ENCODE measurements at regions not wholly inside any gene's neighbourhood (a gene's known extent, or its start where the extent isn't known, plus 50 kb on each side); places are given as distances from the start of the nearest gene placed in this dataset.

- Histone ChIP-seq H3K27me3 (ENCODE audit: control insufficient read depth, insufficient read depth) (no peaks in the 10 kb centered on the region), H3K9me3 (ENCODE audit: control insufficient read depth, low read length) (no peaks in the 10 kb centered on the region), H3K4me1 (ENCODE audit: control insufficient read depth, insufficient read depth, low read length) (peaks cover 3% of the 10 kb centered on the region), H3K27ac (ENCODE audit: low read length) (no peak overlapping the region), H3K4me3 (ENCODE audit: low read length) (no peak overlapping the region)
- ATAC-seq (no peak), DNase-seq (no peak)
- intact Hi-C loops (cut with DNase I), result no loop called here
- 66% methylated on average over 8 of the region's 8 CpGs for WGBS
Measured at GRCh38 chr1:228871314-228872061, 136.2 kb downstream of the RHOU start.

GRCh38 chr1:228872080-228872479 lies 136.8 kb downstream of the RHOU start:
- Histone ChIP-seq H3K9me3 (ENCODE audit: control insufficient read depth, low read length) (no peaks in the 10 kb centered on the region), H3K27ac (ENCODE audit: low read length) (no peak overlapping the region), H3K4me1 (ENCODE audit: control insufficient read depth, insufficient read depth, low read length) (peaks cover 3% of the 10 kb centered on the region), H3K27me3 (ENCODE audit: control insufficient read depth, insufficient read depth) (no peaks in the 10 kb centered on the region), H3K4me3 (ENCODE audit: low read length) (no peak overlapping the region)
- ATAC-seq, result no peak
- DNase-seq, result no peak
- WGBS, result 72% methylated on average over 7 of the region's 7 CpGs
- intact Hi-C loops (cut with DNase I), result no loop called here

- no peak for DNase-seq
- Histone ChIP-seq H3K4me1 (ENCODE audit: control insufficient read depth, insufficient read depth, low read length) (peaks cover 3% of the 10 kb centered on the region), H3K4me3 (ENCODE audit: low read length) (no peak overlapping the region), H3K27ac (ENCODE audit: low read length) (no peak overlapping the region), H3K27me3 (ENCODE audit: control insufficient read depth, insufficient read depth) (no peaks in the 10 kb centered on the region), H3K9me3 (ENCODE audit: control insufficient read depth, low read length) (no peaks in the 10 kb centered on the region)
- ATAC-seq, result no peak
- WGBS, result 83% methylated on average over 3 of the region's 3 CpGs
- intact Hi-C loops (cut with DNase I), result no loop called here
Measured at GRCh38 chr1:228873709-228874108, 138.4 kb downstream of the RHOU start.

- 70% methylated on average over 3 of the region's 3 CpGs for WGBS
Measured at GRCh38 chr1:228875741-228876140, 140.5 kb downstream of the RHOU start.

GRCh38 chr1:228876187-228876586 lies 140.9 kb downstream of the RHOU start:
- Histone ChIP-seq H3K27me3 (ENCODE audit: control insufficient read depth, insufficient read depth) (no peaks in the 10 kb centered on the region), H3K4me1 (ENCODE audit: control insufficient read depth, insufficient read depth, low read length) (peaks cover 3% of the 10 kb centered on the region), H3K4me3 (ENCODE audit: low read length) (no peak overlapping the region), H3K27ac (ENCODE audit: low read length) (no peak overlapping the region), H3K9me3 (ENCODE audit: control insufficient read depth, low read length) (no peaks in the 10 kb centered on the region)
- 54% methylated on average over 4 of the region's 4 CpGs for WGBS
- intact Hi-C loops (cut with DNase I), result no loop called here
- ATAC-seq (peak; percentile 20 to 50), DNase-seq (no peak)

More at GRCh38 chr1:228875741-228876140, 140.5 kb downstream of the RHOU start:
- peak; percentile 54 for ATAC-seq
- H3K4me3 ChIP-seq (ENCODE audit: low read length), result no peak overlapping the region
- H3K27me3 ChIP-seq (ENCODE audit: control insufficient read depth, insufficient read depth), result no peaks in the 10 kb centered on the region
- no peaks in the 10 kb centered on the region for H3K9me3 ChIP-seq (ENCODE audit: control insufficient read depth, low read length)
- H3K27ac ChIP-seq (ENCODE audit: low read length), result no peak overlapping the region
- DNase-seq, result peak in 1 of 3 donors; percentile 63
- intact Hi-C loops (cut with DNase I), result no loop called here
- peaks cover 3% of the 10 kb centered on the region for H3K4me1 ChIP-seq (ENCODE audit: control insufficient read depth, insufficient read depth, low read length)

GRCh38 chr1:228879164-228879563 lies 143.9 kb downstream of the RHOU start:
- Histone ChIP-seq H3K27ac (ENCODE audit: low read length) (no peak overlapping the region), H3K4me3 (ENCODE audit: low read length) (no peak overlapping the region), H3K9me3 (ENCODE audit: control insufficient read depth, low read length) (peaks cover 1% of the 10 kb centered on the region), H3K4me1 (ENCODE audit: control insufficient read depth, insufficient read depth, low read length) (peaks cover 3% of the 10 kb centered on the region), H3K27me3 (ENCODE audit: control insufficient read depth, insufficient read depth) (no peaks in the 10 kb centered on the region)
- DNase-seq, result no peak
- intact Hi-C loops (cut with DNase I), result no loop called here
- no peak for ATAC-seq
- 95% methylated on average over 2 of the region's 2 CpGs for WGBS

- peaks cover 3% of the 10 kb centered on the region for H3K9me3 ChIP-seq (ENCODE audit: control insufficient read depth, low read length)
- intact Hi-C loops (cut with DNase I), result no loop called here
- WGBS, result 86% methylated on average over 4 of the region's 4 CpGs
- H3K27ac ChIP-seq (ENCODE audit: low read length), result no peak overlapping the region
- DNase-seq (no peak), ATAC-seq (no peak)
- no peaks in the 10 kb centered on the region for H3K4me1 ChIP-seq (ENCODE audit: control insufficient read depth, insufficient read depth, low read length)
- no peak overlapping the region for H3K4me3 ChIP-seq (ENCODE audit: low read length)
- no peaks in the 10 kb centered on the region for H3K27me3 ChIP-seq (ENCODE audit: control insufficient read depth, insufficient read depth)
Measured at GRCh38 chr1:228882041-228882770, 146.9 kb downstream of the RHOU start.

GRCh38 chr1:228882771-228883450 lies 147.6 kb downstream of the RHOU start:
- Histone ChIP-seq H3K27me3 (ENCODE audit: control insufficient read depth, insufficient read depth) (no peaks in the 10 kb centered on the region), H3K27ac (ENCODE audit: low read length) (no peak overlapping the region), H3K4me1 (ENCODE audit: control insufficient read depth, insufficient read depth, low read length) (no peaks in the 10 kb centered on the region), H3K9me3 (ENCODE audit: control insufficient read depth, low read length) (peaks cover 3% of the 10 kb centered on the region), H3K4me3 (ENCODE audit: low read length) (no peak overlapping the region)
- intact Hi-C loops (cut with DNase I), result no loop called here
- ATAC-seq (no peak), DNase-seq (no peak)
- 89% methylated on average over 4 of the region's 4 CpGs for WGBS

GRCh38 chr1:228883535-228883934 lies 148.3 kb downstream of the RHOU start:
- H3K27ac ChIP-seq (ENCODE audit: low read length), result no peak overlapping the region
- WGBS, result 95% methylated on average over 2 of the region's 2 CpGs
- intact Hi-C loops (cut with DNase I), result no loop called here

GRCh38 chr1:228884196-228884595 lies 148.9 kb downstream of the RHOU start:
- intact Hi-C loops (cut with DNase I), result no loop called here
- Histone ChIP-seq H3K9me3 (ENCODE audit: control insufficient read depth, low read length) (peaks cover 3% of the 10 kb centered on the region), H3K27me3 (ENCODE audit: control insufficient read depth, insufficient read depth) (no peaks in the 10 kb centered on the region), H3K4me3 (ENCODE audit: low read length) (no peak overlapping the region), H3K27ac (ENCODE audit: low read length) (no peak overlapping the region), H3K4me1 (ENCODE audit: control insufficient read depth, insufficient read depth, low read length) (no peaks in the 10 kb centered on the region)
- ATAC-seq (no peak), DNase-seq (no peak)
- WGBS, result 97% methylated on average over 5 of the region's 5 CpGs

More at GRCh38 chr1:228883535-228883934, 148.3 kb downstream of the RHOU start:
- Histone ChIP-seq H3K4me3 (ENCODE audit: low read length) (no peak overlapping the region), H3K9me3 (ENCODE audit: control insufficient read depth, low read length) (peaks cover 3% of the 10 kb centered on the region), H3K4me1 (ENCODE audit: control insufficient read depth, insufficient read depth, low read length) (no peaks in the 10 kb centered on the region), H3K27me3 (ENCODE audit: control insufficient read depth, insufficient read depth) (no peaks in the 10 kb centered on the region)
- DNase-seq, result no peak
- ATAC-seq, result no peak

Data from right cardiac atrium (tissue), 5 donors.